GM19025 (cell line): ENCODE measurements at regions not wholly inside any gene's neighbourhood (a gene's known extent, or its start where the extent isn't known, plus 50 kb on each side); places are given as distances from the start of the nearest gene placed in this dataset.
"Not testable (repeated sequence)": the region's sequence is repeated elsewhere in the genome, so short reads cannot be mapped to it uniquely, and the experiment has no call there.

Experiments
- ATAC-seq: cut with Tn5 transposase; IDR thresholded peaks from one replicate; pipeline ENCODE4 v1.9.1; 2021; ENCODE audit warnings: mild to moderate bottlenecking, low read depth, moderate library complexity; ENCODE audit not compliant: unreplicated experiment

DNA sequence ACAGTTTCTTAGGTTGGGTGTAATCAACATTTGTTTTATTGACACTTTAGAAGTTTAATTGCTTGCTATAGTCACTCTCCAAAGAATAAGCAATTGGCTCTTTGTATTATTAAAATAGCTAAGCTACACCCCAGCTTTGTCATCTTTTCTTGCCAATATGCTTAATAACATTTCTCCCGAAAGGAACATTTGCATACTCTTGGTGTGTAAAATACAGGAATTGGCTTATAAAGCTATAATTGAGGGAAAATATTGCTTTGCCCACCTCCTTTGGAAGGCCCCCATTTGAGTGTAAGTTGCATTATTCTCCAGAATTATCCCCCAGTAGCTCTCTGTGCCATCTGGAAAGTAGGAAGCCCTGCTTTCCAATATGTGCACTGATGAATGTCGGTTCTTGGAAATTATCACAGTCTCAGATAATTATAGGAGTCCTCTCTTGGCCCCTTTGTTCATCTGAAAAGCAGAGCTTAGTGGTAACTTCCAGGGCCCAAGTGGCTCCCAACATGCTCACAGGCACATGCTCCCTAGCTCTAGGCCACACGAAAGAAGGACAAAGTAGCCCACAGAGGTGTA is 92.4 kb upstream of the B3GAT2 start:
- no peak for ATAC-seq

DNA sequence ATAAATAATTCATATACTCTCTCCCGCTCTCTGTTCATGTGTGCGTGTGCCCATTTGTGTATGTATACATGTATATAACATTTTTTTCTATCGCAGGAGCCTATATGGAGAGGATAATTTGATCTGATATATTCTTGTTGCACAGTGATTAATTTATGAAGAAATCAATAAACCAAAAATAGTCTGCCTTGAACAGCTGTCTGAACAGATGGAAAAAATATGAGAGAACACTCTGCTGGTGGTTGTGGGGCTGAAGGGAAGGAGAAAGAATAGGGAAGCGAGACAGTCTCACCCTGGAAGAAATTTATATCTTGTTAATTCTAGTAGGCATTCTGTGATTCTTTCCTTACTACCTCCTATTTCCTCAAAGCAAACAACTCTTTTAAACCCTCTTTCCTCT is 96.6 kb upstream of the B3GAT2 start:
- ATAC-seq = no peak

DNA sequence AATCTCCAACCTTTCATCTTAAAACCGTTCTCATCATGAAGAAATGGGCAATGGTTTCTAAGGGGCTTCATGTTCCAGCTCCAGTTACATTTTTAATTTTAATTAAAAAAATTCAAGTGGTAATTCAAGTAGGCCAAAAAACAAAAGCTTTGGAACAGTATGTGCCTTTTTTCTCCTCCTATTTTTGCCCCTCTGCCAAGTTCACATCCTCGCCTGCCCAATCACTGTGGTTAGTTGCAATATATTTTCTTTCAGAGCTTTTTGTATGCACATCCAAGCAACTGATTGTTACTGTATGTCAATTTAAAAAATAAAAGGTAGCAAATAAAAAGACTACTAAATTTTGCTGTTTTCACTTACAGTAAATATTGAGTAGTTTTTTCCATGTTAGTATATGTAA is 99.8 kb upstream of the B3GAT2 start:
- ATAC-seq = no peak

DNA sequence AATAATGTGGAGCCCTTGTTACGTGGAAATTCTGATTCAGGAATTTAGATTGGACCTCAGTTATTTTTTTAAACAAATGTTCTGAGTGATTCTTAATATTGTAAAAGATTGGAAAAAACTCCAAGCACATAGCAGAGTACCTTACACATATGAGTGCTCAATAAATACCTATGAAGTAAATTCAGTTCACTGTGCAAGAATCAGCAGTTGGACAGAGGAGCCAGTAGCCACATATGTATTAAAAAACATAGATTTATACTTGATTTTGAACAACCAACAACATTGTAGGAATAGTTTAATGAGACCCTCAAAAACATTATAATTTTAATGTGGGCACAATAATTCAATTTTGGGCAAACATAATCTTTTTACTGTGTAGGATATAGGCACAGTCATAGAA is 109.3 kb upstream of the B3GAT2 start:
- ATAC-seq = no peak

DNA sequence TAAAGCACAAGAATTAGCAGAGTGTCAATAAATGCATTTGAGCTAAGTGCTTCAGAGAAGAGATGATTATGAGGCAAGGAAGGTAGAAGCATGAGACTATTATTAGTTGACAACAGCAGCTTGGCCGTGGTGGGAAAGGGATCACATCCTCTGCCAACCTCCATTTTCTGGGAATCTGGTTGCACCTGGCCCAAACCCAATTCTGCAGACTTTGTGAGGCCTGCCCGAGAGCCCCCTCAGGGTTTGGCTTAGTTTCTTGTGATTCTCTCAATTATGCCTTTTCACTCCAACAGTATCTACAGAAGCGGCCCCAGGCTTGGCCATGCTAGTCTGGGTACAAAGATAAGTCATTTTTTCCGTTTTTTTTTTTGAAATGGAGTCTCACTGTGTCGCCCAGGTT is 111.0 kb upstream of the B3GAT2 start:
- no peak for ATAC-seq

DNA sequence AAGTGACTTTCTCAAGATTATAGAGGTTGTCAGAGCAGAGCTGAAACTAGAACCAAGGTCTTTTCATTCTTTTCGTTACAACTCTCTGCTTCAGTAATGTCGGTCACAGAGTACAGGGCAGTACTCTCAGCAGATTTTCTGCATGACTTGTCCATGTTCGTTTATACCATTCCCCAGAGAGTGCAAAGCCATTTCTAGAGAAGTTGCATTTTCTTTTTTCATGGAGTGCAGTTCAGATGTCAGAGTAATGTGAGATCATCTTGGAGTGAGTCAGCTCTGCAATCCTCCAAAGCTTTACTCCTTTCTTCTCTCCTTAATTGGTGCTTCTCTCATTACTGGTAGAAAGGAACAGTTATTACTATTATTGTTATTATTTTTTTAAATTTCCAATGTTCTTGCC is 115.6 kb upstream of the B3GAT2 start:
- no peak for ATAC-seq

DNA sequence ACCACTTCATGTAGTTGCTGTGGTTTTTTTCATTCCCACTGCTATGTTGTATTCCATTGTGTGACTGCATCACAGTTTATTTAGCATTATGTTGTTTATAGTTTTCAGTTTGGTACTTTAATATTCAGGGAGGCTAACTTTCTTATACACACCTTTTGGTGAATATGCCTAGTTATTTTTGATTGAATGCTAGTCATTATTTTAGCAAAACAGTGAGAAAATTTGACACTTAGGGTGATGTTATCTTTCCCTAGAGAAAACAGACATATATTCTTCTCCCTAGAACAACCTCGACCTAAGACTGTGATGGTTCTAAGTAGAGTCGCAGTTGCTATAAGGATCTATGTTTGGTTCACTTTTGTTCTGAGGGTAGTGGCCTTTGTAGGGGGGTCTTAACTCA is 120.8 kb upstream of the B3GAT2 start:
- no peak for ATAC-seq

DNA sequence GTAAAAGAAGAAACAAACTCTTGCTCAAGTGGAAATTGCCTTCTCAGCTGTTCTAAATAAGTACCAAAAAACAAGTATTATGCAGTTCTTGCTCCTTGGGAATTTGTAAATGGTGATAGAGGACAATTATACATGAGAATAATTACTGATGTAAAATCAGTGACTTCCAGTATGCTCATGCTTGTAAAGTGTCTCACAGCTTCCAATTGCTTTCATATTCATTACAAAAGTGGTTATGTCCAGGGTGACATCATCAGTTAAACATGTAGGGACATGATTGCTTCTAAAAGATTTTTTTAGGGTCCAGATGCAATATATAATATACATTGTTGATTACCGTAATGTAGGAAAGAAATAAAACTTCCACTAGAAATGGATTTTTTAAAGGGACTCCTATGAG is 122.8 kb upstream of the B3GAT2 start:
- ATAC-seq = no peak

DNA sequence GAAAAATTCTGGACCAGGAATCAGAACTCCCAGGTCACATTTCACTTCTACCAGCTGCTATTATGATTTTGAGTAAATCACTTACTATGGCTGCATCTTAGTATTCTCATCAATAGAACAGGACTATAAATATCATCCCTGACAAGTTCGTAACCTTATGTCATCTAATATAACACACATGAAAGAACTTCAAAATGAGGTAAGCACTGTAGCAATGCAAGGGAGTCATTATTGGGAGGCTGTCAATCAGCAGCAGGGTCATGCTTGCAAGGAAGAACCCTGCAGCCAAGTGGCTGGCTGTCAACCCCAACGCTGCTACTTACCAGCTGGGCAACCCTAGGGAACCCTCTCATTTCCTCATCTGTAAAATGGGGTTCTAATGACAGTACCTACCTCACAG is 123.3 kb upstream of the B3GAT2 start:
- no peak for ATAC-seq

DNA sequence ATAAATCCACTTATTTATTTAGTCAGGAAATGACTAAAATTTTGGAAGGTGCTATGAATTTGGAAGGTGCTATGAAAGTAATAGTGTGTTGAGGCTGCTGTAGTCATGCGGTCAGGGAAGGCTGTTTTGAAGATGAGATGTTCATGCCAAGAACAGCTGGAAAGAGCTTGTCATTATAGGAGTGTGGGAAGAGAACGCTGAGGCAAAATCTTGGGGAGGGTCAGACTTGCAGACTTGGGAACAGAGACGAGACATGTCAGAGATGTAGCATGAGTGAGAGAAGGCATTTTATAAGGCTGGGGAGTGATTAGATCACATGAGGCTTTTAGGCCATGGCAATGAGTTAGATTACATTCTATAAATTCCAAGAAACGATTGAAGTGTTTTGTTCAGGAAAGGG is 124.0 kb upstream of the B3GAT2 start:
- ATAC-seq = no peak

DNA sequence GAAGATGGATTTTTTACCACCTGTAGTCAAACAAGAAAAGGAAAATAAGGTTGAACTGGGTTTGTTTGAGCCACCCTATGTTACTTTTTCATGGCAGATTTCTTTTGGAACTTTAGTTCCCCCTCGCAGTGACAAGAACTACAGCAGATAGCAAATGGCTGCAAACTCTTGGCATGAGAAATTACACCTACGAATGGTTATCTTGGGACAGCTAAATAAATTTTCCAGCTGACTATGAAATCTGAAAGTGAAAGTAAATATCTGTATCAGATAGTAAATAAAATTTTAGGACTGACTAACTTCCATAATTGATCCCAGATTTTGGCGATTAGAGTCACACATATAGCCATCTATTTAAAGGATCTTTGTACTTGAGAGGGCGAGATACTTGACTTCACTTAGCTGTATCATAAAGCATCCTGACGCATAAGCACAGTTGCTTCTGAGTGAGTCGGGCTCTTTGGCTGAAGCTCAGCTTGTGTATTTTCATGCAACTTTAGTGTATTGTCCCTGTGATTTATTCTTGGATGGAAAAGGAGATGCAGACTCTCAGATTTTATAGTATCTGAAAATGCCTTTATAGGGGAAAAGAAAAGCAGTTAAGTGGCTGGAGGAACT is 125.3 kb upstream of the B3GAT2 start:
- no peak for ATAC-seq

DNA sequence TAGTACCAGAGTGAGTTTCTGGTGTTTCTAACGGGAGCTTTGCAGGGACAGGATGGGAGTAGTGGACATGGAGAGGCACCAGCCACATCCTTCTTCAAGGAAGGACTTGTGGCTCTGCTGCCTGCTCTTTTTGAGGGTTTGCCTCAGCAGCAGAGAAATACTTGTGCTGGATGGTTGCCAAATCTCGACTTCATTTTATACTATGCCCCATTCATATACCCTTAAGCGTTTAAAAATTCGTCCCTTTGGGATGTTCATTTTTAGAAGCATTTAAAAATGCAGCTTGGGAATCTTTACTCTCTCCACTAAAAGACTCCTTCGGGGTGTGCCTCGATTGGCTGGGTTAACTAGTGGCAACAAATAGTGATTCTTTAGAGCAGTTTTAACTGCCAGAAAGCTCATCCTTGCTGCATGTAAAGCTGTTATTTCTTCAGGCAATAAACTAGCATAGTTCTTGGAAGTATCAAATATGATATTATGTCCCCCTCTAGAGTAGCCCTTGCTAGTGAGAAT is 126.5 kb upstream of the B3GAT2 start:
- ATAC-seq = no peak

DNA sequence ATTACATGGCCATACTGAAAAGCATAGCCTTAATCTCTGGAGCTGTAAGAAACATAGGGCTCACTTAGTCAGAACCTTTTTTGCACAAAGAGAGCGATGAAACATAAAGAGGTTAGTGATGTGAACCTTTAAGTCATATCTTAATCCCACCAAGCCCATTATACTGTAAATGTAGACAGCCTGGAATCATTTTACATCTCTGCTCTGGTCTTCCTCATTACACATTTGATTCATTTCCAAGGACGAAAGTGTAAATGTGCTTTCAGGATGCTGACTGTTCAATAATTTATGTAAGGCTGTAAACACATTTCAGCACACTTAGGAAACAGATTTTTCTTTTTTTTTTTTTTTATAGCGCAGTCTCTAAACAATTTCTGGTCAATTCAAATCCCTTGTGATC is 131.3 kb upstream of the B3GAT2 start:
- ATAC-seq = no peak

DNA sequence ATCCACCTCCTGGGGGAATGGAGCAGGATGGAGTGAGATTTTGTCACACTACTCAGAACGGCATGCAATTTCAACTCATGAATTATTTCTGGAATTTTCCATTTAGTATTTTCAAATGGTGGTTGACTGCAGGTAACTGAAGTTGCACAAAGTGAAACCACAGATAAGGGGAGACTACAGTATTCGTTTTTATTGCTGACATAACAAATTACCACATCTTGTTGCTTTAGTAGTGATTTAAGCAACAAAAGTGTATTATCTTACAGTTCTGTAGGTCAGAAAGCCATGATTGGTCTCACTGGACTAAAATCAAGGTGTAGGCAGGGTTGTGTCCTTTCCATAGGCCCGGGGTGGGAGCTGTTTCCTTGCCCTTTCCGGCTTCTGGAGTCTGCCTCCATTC is 133.4 kb upstream of the B3GAT2 start:
- ATAC-seq = no peak

DNA sequence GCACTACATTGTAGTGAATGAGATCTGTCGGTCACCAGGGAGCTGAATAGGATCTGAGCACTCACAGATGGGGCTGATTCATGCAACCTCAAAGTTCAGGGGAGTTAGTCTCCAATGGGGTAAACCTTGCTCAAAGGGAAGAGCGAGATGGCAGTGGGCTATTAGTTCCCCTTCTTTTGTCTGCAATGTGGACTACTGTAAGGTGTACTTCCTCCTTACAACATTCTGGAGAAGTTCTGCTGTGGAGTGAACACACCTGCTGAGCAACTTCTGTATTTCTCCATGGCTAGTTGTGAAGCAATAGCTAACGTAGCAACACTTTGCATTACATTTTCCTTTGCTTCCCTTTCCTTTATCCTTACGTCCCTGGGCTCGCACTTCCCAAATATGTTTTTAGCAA is 134.3 kb upstream of the B3GAT2 start:
- ATAC-seq = no peak

DNA sequence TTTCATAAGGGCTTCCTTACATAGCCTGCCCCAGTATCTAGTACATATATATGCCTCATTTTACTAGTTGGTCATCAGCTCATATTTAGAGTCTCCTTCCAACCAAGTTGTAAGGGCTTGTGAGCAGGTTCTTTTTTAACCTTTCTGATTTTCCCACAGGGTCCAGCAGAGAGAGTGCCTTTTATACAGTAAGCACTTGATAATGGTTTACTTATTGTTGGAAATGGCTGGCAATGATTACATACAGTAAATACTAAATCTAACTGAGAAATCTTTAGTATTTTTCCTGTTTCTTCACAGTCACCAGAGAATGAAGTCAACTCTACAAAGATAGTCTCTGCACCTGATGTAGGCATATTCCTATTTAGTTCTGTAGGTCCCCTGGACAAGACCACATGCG is 135.1 kb upstream of the B3GAT2 start:
- no peak for ATAC-seq

DNA sequence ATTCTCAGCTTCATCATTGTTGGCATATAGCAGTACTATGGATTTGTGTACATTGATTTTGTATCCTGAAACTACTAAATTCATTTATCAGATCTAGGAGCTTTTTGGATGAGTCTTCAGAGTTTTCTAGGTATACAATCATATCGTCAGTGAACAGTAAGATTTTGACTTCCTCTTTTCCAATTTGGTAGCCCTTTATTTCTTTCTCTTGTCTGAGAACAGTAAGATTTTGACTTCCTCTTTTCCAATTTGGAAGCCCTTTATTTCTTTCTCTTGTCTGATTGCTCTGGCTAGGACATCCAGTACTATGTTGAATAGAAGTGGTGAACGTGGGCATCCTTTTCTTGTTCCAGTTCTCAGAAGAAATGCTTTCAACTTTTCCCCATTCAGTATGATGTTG is 140.4 kb upstream of the B3GAT2 start:
- not testable (repeated sequence) for ATAC-seq

DNA sequence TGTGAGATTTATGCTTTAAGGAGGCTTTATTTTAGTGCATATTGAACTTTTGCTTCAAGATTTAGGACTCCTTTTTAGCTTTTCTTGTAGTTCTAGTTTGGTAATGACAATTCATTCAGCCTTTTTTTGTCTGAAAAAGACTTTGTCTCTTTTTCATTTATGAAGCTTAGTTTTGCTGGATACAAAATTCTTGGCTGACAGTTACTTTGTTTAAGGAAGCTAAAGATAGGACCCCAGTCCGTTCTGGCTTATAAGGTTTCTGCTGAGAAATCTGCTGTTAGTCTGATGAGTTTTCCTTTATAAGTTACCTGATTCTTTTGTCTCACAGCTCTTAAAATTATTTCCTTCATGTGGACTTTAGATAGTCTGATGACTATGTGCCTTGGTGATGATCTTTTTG is 142.8 kb upstream of the B3GAT2 start:
- ATAC-seq = no peak

DNA sequence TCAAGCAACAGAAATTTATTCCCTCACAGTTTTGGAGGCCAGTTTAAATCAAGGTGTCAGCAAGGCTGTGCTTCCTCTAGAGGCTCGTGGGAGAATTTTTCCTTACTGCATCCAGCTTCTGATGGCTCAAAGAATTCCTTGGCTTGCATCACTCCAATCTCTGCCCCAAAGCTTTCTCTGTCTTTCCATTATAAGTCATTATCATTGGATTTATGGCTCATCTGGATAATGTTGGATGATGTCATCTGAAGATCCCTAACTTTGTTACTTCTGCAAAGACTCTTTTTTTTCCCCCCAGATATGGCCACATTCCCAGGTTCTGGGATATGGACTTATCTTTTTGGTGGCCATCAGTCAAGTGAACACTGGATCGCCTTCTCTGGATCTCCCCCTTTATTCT is 146.3 kb upstream of the B3GAT2 start:
- no peak for ATAC-seq

DNA sequence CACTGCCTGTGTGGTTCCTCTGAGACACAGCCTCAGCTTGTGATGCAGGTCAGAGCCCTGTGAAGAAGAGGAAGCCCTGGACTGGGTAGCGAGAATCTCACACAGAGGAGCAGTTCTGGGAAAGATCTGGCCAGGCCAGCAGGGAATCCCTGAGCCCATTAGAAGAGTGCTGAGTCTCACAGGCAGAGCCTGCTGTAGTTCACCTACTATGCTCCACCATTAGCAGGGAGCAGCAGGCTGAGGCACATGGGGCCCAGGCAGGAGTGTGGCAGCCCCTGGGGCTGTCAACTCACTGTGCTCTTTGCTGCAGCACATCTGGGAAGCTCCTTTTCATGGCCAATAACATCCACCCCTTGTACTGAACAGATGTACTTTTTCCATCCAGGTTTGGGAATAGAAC is 146.8 kb upstream of the B3GAT2 start:
- ATAC-seq = no peak

DNA sequence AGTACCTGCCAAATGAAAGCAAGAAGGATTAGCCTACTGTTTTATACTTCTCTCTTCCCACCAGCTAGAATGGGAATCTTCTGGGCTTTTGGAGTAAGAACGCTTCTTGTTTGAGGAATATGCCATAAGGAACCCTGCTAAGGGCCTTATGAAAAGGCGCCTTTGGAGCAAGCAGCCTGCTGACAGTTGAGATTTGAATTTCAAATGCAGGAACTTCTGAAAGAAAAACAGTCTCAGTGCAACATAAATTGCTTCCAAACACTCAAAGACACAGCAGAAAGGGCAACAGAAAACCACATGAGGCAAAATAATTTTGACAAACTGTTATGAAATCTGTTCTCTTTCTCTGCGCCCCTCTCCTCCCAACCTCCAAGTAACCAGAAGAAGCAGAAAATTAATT is 149.4 kb upstream of the B3GAT2 start:
- ATAC-seq = no peak

DNA sequence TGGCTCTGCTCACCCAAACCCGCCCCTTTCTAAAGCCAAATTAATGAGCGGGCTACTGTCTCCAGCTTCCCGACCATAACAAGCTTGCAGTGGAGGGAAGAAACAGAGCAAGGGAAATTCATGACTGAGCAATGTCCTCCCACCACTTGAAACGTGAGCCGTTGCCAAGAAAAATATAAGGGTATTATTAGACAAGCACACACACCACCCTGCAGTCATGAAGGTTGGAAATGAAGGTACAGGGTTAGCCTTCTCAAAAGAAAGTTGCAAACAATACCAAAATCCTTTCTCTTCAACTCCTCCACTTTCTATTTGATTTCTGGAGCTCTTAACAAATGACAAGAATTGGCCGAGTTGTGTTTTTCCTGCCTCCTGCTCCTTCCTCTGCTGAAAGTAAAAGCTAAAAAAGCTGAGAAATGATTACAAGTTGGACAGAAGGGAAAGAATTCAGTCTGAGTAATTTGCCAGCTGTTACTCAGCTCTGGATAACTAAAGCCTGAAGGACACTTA is 151.1 kb upstream of the B3GAT2 start:
- ATAC-seq = no peak

DNA sequence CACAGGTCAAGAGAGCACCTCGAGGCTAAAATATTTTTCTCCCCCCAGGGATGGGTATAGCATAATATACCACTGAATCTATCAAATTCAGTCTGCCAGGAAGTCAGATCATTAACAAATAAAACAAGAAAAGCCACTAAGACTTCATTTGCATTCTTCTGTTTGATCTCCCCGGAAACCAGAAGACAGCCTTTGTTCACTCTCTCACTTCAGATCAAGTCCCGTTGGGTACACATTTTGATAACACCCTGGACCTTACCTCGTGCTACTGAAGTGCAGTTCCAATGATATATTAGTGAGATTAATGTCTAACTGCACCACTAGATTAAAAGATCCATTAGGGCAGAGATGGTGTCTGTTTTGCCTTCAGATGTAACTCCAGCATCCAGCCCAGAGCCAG is 157.7 kb upstream of the B3GAT2 start:
- ATAC-seq = no peak
